Panc1 (cell line): ENCODE measurements at regions not wholly inside any gene's neighbourhood (a gene's known extent, or its start where the extent isn't known, plus 50 kb on each side); places are given as distances from the start of the nearest gene placed in this dataset.

ENCODE experiments used
- ATAC-seq: fragments of 200-7000 bp; cut with Tn5 transposase; 2 replicates; pipeline ENCODE4 v1.9.1; 2020; ENCODE audit warnings: mild to moderate bottlenecking, moderate library complexity
- BruUV-seq: library from RNA; stranded (reverse); fragments of 400-500 nt; replicated peaks from 2 replicates; lab custom pipeline; 2021; lab: Mats Ljungman, UMichigan
- CTCF ChIA-PET: fragments of 300-600 bp; sonication (Branson Sonifier 250); formaldehyde crosslinking; loops from one replicate; lab custom pipeline; 2022; ENCODE audit warnings: antibody characterized with exemption; lab: Charles Lee
- POLR2A ChIA-PET: fragments of 300-600 bp; sonication (Branson Sonifier 250); formaldehyde crosslinking; loops from one replicate; lab custom pipeline; 2022; ENCODE audit warnings: antibody characterized with exemption; lab: Charles Lee
- DNase-seq: peaks from one replicate; pipeline ENCODE4 v3.0.0-alpha.2; 2010; ENCODE audit warnings: low read depth, low spot score
- H3K27ac ChIP-seq: 2 replicates; pipeline ENCODE4 v1.5.1; 2011; ENCODE audit warnings: mild to moderate bottlenecking, low read length, inconsistent platforms
- H3K27me3 ChIP-seq: fragments of 200-500 bp; sonication (Bioruptor generic); 2 replicates; pipeline ENCODE4 v1.6.0; 2014; ENCODE audit warnings: low read length, inconsistent platforms; ENCODE audit not compliant: control insufficient read depth, insufficient read depth
- H3K36me3 ChIP-seq: fragments of 200-500 bp; sonication (Bioruptor generic); 2 replicates; pipeline ENCODE4 v1.5.1; 2014; ENCODE audit warnings: inconsistent platforms, mild to moderate bottlenecking, low read length, moderate library complexity; ENCODE audit not compliant: control insufficient read depth, insufficient read depth
- H3K4me1 ChIP-seq: 2 replicates; pipeline ENCODE4 v1.5.1; 2011; ENCODE audit warnings: inconsistent platforms, mild to moderate bottlenecking, low read length, moderate library complexity; ENCODE audit not compliant: control insufficient read depth, insufficient read depth
- H3K4me3 ChIP-seq, 2 experiments: 2 replicates each; pipeline ENCODE4 v1.5.1; 2011 to 2012; ENCODE audit warnings: low read depth in 2 of 2, low read length in 2 of 2, mild to moderate bottlenecking in 2 of 2, inconsistent platforms in 1 of 2, moderate library complexity in 1 of 2
- H3K9me3 ChIP-seq: fragments of 200-500 bp; sonication (Bioruptor generic); 2 replicates; pipeline ENCODE4 v1.5.1; 2014; ENCODE audit warnings: low read depth, mild to moderate bottlenecking, inconsistent platforms, low read length, moderate library complexity; ENCODE audit not compliant: control insufficient read depth, insufficient read depth
- CTCF ChIP-seq: fragments of 450-650 bp; IDR thresholded peaks from 2 replicates; pipeline ENCODE4 v1.5.1; 2017; ENCODE audit warnings: mild to moderate bottlenecking
- POLR2AphosphoS5 ChIP-seq: IDR thresholded peaks from 2 replicates; pipeline ENCODE4 v1.6.1; 2012; ENCODE audit warnings: mild to moderate bottlenecking, low read depth, low read length, moderate library complexity
- REST ChIP-seq, 2 experiments: IDR thresholded peaks; 2 replicates each; pipeline ENCODE4 v1.6.1; 2011 to 2012; ENCODE audit warnings: low read depth in 2 of 2, control low read depth in 1 of 2, low read length in 1 of 2, mild to moderate bottlenecking in 1 of 2, moderate library complexity in 1 of 2; ENCODE audit not compliant: insufficient read depth in 1 of 2
- SIN3A ChIP-seq: IDR thresholded peaks from 2 replicates; pipeline ENCODE4 v1.6.1; 2012; ENCODE audit warnings: low read depth, mild to moderate bottlenecking, low read length, moderate library complexity, borderline replicate concordance; ENCODE audit not compliant: insufficient read depth
- TCF7L2 ChIP-seq: IDR thresholded peaks from 2 replicates; pipeline ENCODE4 v1.6.1; 2011; ENCODE audit warnings: mild to moderate bottlenecking, low read depth, low read length, inconsistent platforms
- in situ Hi-C: cut with HindIII; loops from 2 replicates; pipeline ENCODE4 v1.10.0; 2016; ENCODE audit warnings: low sequenced_read_pairs, low pct_unique_long_range_greater_than_20kb
- intact Hi-C: fragments of 100-400 bp; cut with micrococcal nuclease; formaldehyde crosslinking; loops from one replicate; pipeline ENCODE4 v1.10.0; 2022; ENCODE audit not compliant: unreplicated experiment

GRCh38 chr1:30599721-30600120, 123.7 kb downstream of the MATN1 start:
- CTCF ChIA-PET, result no interaction called here
- no peak for DNase-seq

GRCh38 chr1:30598571-30599114, 124.7 kb downstream of the MATN1 start:
- peaks cover 4% of the 10 kb centered on the region; the same call in 1 of the 2 replicates for H3K27me3 ChIP-seq
- no TSS peak for BruUV-seq
- H3K27ac ChIP-seq, result no peak overlapping the region
- no peaks in the 10 kb centered on the region for H3K9me3 ChIP-seq
- no peak for TF ChIP-seq SIN3A
- ChIA-PET CTCF (no interaction called here), POLR2A (no interaction called here)
- H3K4me3 ChIP-seq, result no peak overlapping the region
- H3K36me3 ChIP-seq, result no peaks in the 10 kb centered on the region
- intact Hi-C loops, result no loop called here
- in situ Hi-C loops, result no loop called here
- H3K4me1 ChIP-seq, result no peaks in the 10 kb centered on the region
- ATAC-seq, result no peak
- no peak for DNase-seq

More at GRCh38 chr1:30599721-30600120, 123.7 kb downstream of the MATN1 start:
- Histone ChIP-seq H3K9me3 (no peaks in the 10 kb centered on the region), H3K4me3 (no peak overlapping the region), H3K27me3 (peaks cover 4% of the 10 kb centered on the region; the same call in 1 of the 2 replicates), H3K27ac (no peak overlapping the region), H3K36me3 (no peaks in the 10 kb centered on the region), H3K4me1 (no peaks in the 10 kb centered on the region)
- in situ Hi-C loops, result no loop called here
- TF ChIP-seq POLR2AphosphoS5 (no peak), TCF7L2 (no peak), CTCF (no peak), SIN3A (no peak)
- BruUV-seq, result no TSS peak
- intact Hi-C loops, result no loop called here
- ATAC-seq, result no peak
- POLR2A ChIA-PET, result no interaction called here

- POLR2A ChIA-PET, result no interaction called here
- no TSS peak for BruUV-seq
- ATAC-seq, result no peak
- no peak overlapping the region for H3K27ac ChIP-seq
- H3K36me3 ChIP-seq, result no peaks in the 10 kb centered on the region
- H3K27me3 ChIP-seq, result peaks cover 4% of the 10 kb centered on the region; the same call in 1 of the 2 replicates
- no peaks in the 10 kb centered on the region for H3K9me3 ChIP-seq
- no peak for TF ChIP-seq REST (IDR thresholded peaks at IDR 0.05; ENCODE audit: insufficient read depth in 1 of 2, low read depth in 2 of 2, low read length in 1 of 2)
- TF ChIP-seq TCF7L2, result no peak
- no peak for TF ChIP-seq SIN3A
- no peak for TF ChIP-seq POLR2AphosphoS5
- TF ChIP-seq CTCF, result no peak
- no peak for DNase-seq
- H3K4me1 ChIP-seq, result no peaks in the 10 kb centered on the region
- no peak overlapping the region for H3K4me3 ChIP-seq
- in situ Hi-C loops (no loop called here), intact Hi-C loops (no loop called here)
- CTCF ChIA-PET, result no interaction called here
Observed at GRCh38 chr1:30597711-30598110, 125.7 kb downstream of the MATN1 start.
